ENCODE measurements at regions not wholly inside any gene's neighbourhood (a gene's known extent, or its start where the extent isn't known, plus 50 kb on each side); places are given as distances from the start of the nearest gene placed in this dataset.

- TF ChIP-seq CTCF (IDR thresholded peaks at IDR 0.05), result no peak
- TF ChIP-seq TCF7L2 (IDR thresholded peaks at IDR 0.05; ENCODE audit: low read depth, low read length), result no peak
- TF ChIP-seq, protein P1, sequence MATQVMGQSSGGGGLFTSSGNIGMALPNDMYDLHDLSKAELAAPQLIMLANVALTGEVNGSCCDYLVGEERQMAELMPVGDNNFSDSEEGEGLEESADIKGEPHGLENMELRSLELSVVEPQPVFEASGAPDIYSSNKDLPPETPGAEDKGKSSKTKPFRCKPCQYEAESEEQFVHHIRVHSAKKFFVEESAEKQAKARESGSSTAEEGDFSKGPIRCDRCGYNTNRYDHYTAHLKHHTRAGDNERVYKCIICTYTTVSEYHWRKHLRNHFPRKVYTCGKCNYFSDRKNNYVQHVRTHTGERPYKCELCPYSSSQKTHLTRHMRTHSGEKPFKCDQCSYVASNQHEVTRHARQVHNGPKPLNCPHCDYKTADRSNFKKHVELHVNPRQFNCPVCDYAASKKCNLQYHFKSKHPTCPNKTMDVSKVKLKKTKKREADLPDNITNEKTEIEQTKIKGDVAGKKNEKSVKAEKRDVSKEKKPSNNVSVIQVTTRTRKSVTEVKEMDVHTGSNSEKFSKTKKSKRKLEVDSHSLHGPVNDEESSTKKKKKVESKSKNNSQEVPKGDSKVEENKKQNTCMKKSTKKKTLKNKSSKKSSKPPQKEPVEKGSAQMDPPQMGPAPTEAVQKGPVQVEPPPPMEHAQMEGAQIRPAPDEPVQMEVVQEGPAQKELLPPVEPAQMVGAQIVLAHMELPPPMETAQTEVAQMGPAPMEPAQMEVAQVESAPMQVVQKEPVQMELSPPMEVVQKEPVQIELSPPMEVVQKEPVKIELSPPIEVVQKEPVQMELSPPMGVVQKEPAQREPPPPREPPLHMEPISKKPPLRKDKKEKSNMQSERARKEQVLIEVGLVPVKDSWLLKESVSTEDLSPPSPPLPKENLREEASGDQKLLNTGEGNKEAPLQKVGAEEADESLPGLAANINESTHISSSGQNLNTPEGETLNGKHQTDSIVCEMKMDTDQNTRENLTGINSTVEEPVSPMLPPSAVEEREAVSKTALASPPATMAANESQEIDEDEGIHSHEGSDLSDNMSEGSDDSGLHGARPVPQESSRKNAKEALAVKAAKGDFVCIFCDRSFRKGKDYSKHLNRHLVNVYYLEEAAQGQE (IDR thresholded peaks at IDR 0.05; ENCODE audit: insufficient read depth in 1 of 2, low read depth in 2 of 2, low read length in 1 of 2), result no peak
Measured at GRCh38 chr5:103490030-103490739, 72.4 kb downstream of the NUDT12 start.

All from Panc1 (cell line).